AG04449 (cell line): ENCODE measurements at regions not wholly inside any gene's neighbourhood (a gene's known extent, or its start where the extent isn't known, plus 50 kb on each side); places are given as distances from the start of the nearest gene placed in this dataset.

ENCODE experiments used
- CTCF ChIA-PET: fragments of 350-600 bp; formaldehyde crosslinking; extraction: SDS; loops from one replicate; lab custom pipeline; 2021; ENCODE audit warnings: antibody characterized with exemption; lab: Yijun Ruan, JAX
- POLR2A ChIA-PET: fragments of 400-600, 350-600 bp; formaldehyde crosslinking; extraction: SDS; loops from one replicate; lab custom pipeline; 2020; ENCODE audit warnings: antibody characterized with exemption, inconsistent platforms; lab: Yijun Ruan, JAX
- DNase-seq: peaks from one replicate; pipeline ENCODE4 v3.0.0-alpha.2; 2010; ENCODE audit warnings: low read depth, low spot score
- H3K4me3 ChIP-seq: 2 replicates; pipeline ENCODE4 v1.5.1; 2011; ENCODE audit warnings: low read depth, mild to moderate bottlenecking, control low read depth, low read length
- CTCF ChIP-seq: IDR thresholded peaks from one replicate; pipeline ENCODE4 v1.5.1; 2011; ENCODE audit warnings: mild to moderate bottlenecking, moderate library complexity, low read length, control low read depth, inconsistent platforms; ENCODE audit not compliant: insufficient read depth; ENCODE audit errors: missing control alignments

- no peak for DNase-seq
- TF ChIP-seq CTCF: no peak
- POLR2A ChIA-PET: no interaction called here
- H3K4me3 ChIP-seq: no peak overlapping the region
- CTCF ChIA-PET: no interaction called here
Observed at GRCh38 chr10:35749230-35749629, 107.1 kb upstream of the FZD8 start.

- ChIA-PET POLR2A (no interaction called here), CTCF (interaction anchor here (0.6 to 1.1 kb wide), 2 partner anchors 77 to 109 kb away, joined by 3 read pairs; no protein-coding TSS in a partner anchor)
- TF ChIP-seq CTCF: no peak
- DNase-seq: no peak
- no peak overlapping the region for H3K4me3 ChIP-seq
Observed at GRCh38 chr10:35745617-35746403, 103.7 kb upstream of the FZD8 start.

- TF ChIP-seq CTCF: no peak
- ChIA-PET CTCF (no interaction called here), POLR2A (no interaction called here)
- no peak for DNase-seq
- H3K4me3 ChIP-seq: no peak overlapping the region
Observed at GRCh38 chr10:35743851-35744250, 101.8 kb upstream of the FZD8 start.

GRCh38 chr10:35743351-35743750 lies 101.3 kb upstream of the FZD8 start:
- H3K4me3 ChIP-seq: no peak overlapping the region
- TF ChIP-seq CTCF: no peak
- DNase-seq: no peak
- ChIA-PET CTCF (interaction anchor here (0.8 kb wide), 1 partner anchor 17 kb away, joined by 4 read pairs; no protein-coding TSS in a partner anchor), POLR2A (no interaction called here)

GRCh38 chr10:35739998-35740397 lies 97.9 kb upstream of the FZD8 start:
- H3K4me3 ChIP-seq: no peak overlapping the region
- ChIA-PET CTCF (no interaction called here), POLR2A (no interaction called here)
- DNase-seq: peak; percentile 16
- no peak for TF ChIP-seq CTCF

GRCh38 chr10:35735412-35735811 lies 93.3 kb upstream of the FZD8 start:
- TF ChIP-seq CTCF: no peak
- peak; percentile 56 for DNase-seq
- POLR2A ChIA-PET: no interaction called here
- no peak overlapping the region for H3K4me3 ChIP-seq
- CTCF ChIA-PET: no interaction called here
